ENCODE measurements at regions not wholly inside any gene's neighbourhood (a gene's known extent, or its start where the extent isn't known, plus 50 kb on each side); places are given as distances from the start of the nearest gene placed in this dataset.
"Not testable (repeated sequence)": the region's sequence is repeated elsewhere in the genome, so short reads cannot be mapped to it uniquely, and the experiment has no call there.

GRCh38 chr4:3871881-3872833 lies 106.0 kb downstream of the ADRA2C start:
- intact Hi-C loops (cut with DNase I), result no loop called here
- ATAC-seq (ENCODE audit: poor library complexity) (no peak), DNase-seq (no peak)

DNA sequence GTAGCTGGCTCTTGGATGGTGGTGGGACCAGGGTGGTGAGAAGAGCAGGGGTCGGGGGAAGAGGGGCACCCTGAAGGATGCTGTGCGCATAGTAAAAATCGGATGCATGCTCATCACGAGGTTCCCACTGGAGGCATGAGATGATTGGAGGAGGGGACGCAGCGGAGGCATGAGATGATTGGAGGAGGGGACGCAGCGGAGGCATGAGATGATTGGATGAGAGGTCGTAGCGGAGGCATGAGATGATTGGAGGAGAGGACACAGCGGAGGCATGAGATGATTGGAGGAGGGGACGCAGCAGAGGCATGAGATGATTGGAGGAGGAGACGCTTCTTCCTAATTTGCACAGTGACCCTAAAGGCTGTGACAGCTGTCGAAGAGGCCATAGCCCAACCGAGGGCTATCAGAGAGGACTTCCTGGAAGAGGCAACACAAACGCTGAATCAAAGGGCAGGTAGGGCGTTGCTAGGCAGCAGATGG lies 106.7 kb downstream of the ADRA2C start:
- DNase-seq (no peak), ATAC-seq (ENCODE audit: poor library complexity) (no peak)
- intact Hi-C loops (cut with DNase I), result no loop called here

DNA sequence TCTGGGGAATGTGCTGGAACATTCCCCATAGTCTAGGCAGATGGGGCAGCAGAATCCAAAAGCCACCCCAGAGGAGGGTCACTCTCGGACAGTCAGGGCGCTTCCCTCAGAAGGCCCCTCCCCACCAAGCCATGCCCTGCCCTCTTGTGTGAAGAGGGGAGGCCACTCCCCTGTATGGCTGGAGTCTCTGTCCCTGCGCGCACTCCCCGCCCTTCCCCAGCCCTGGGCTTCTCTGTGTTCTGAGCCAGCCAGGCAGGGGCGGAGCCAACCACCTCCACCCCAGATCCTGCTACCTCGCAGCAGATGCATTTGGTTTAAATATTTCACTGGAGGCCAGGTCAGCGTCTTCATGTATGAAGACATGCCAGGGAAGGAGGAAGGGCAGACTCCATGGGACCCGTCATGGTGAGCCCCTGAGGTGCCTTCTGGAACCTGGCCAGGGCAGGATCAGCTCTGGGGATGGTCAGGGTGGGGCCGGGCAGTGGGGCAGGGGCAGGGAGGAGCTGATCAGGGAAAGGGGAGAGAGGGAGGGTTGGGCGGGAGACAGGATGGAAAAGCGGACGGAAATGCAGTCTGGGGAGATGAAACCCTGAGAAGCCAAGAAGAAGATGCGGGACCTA lies 107.3 kb downstream of the ADRA2C start:
- DNase-seq (no peak), ATAC-seq (ENCODE audit: poor library complexity) (no peak)
- intact Hi-C loops (cut with DNase I), result no loop called here

GRCh38 chr4:3874028-3874415 lies 107.8 kb downstream of the ADRA2C start:
- DNase-seq (no peak), ATAC-seq (ENCODE audit: poor library complexity) (no peak)
- intact Hi-C loops (cut with DNase I), result no loop called here

GRCh38 chr4:3874525-3875110 lies 108.4 kb downstream of the ADRA2C start:
- ATAC-seq (ENCODE audit: poor library complexity) (no peak), DNase-seq (no peak)
- intact Hi-C loops (cut with DNase I), result loop anchor here (5.0 kb wide), 1 partner anchor 107 kb away; the partner anchor contains the start of gene ADRA2C

DNA sequence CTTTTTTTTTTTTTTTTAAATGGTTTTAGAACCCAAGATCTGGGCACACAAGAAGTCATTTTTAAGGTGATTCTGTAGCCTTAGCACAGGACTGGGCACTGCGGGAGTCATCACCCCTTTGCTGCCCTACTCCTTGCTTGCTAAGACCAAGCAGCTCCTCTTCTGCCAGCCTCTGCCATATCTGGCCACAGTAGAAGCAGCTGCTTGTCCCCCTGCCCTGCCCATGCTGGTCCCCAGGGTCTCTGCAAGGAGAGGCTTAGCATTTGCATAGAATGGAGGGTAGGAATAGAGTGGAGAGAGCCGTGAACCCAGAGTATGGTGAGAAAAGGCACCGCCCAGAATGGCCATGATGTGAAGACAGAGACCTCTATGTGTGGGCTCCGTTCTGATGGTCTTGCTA lies 109.3 kb downstream of the ADRA2C start:
- DNase-seq (no peak), ATAC-seq (ENCODE audit: poor library complexity) (no peak)
- intact Hi-C loops (cut with DNase I), result loop anchor here (5.0 kb wide), 1 partner anchor 108 kb away; the partner anchor contains the start of gene ADRA2C

DNA sequence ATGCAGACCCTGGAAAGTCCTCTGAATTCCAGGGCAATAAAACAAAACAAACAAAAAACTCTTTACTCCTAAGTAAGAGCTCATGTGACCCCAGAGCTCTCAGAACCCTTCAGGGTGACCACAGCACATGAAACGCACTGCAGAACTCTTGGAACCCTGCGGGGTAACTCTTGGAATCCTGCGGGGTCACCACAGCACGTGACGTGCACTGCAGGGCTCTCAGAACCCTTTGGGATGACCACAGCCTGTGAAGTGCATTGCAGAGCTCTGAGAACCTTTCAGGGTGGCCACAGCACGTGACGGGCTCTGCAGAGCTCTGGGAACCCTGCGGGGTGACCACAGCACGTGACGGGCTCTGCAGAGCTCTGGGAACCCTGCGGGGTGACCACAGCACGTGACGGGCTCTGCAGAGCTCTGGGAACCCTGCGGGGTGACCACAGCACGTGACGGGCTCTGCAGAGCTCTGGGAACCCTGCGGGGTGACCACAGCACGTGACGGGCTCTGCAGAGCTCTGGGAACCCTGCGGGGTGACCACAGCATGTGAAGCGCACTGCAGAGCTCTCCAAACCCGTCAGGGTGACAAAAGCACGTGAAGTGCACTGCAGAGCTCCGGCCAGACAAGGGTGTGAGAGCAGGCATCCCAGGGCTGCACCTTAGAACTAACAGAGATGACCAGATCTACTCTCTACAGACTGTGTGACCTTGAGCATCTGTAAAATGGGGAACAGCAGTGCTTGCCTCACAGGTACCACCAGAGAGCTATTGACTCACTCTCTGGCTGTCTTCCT lies 110.1 kb downstream of the ADRA2C start:
- intact Hi-C loops (cut with DNase I), result loop anchor here (5.0 kb wide), 1 partner anchor 109 kb away; the partner anchor contains the start of gene ADRA2C
- not testable (repeated sequence) for DNase-seq; ATAC-seq (ENCODE audit: poor library complexity)

GRCh38 chr4:3877236-3877635 lies 111.1 kb downstream of the ADRA2C start:
- ATAC-seq (ENCODE audit: poor library complexity), result no peak
- DNase-seq, result no peak
- intact Hi-C loops (cut with DNase I), result loop anchor here (5.0 kb wide), 1 partner anchor 110 kb away; the partner anchor contains the start of gene ADRA2C

DNA sequence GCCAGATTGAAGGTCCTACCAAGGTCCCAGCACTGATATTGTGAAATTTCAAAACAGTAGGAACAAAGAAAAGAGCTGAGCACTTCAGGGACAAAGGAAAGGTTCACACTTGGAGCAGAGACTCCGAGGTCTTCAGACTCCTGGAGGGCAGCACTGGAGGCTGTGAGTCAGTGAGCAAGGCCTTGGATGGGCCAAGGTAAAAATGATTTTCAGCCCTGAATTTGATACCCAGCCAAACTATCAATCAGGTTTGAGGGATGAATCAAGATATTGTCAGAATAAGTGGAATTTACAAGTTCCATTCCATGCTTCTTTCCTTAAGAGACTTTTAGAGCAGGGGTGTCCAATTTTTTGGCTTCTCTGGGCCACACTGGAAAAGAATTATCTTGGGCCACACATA lies 111.7 kb downstream of the ADRA2C start:
- intact Hi-C loops (cut with DNase I), result loop anchor here (5.0 kb wide), 1 partner anchor 111 kb away; the partner anchor contains the start of gene ADRA2C
- ATAC-seq (ENCODE audit: poor library complexity), result no peak
- no peak for DNase-seq

DNA sequence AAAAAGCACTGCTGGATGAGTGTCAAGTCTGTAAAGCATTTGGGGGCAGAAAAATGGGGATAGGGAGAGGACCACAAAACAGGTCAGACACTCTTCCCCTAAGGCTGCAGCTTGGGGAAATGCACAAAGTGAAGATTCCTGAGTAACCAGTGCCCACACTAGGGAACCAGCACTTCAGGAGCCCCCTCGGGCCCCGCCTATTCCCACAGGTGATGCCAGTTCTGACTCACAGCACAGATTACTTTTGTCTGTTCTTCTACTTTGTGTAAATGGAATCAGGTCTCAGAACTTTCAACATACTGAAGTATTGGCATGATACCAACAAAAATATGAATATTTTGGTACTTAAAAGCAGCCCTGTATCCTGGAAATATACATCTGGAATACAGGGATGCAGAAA lies 112.5 kb downstream of the ADRA2C start:
- no peak for ATAC-seq (ENCODE audit: poor library complexity)
- no peak for DNase-seq
- intact Hi-C loops (cut with DNase I), result loop anchor here (5.0 kb wide), 1 partner anchor 111 kb away; the partner anchor contains the start of gene ADRA2C

GRCh38 chr4:3879681-3880614 lies 113.8 kb downstream of the ADRA2C start:
- peak; percentile 20 for ATAC-seq (ENCODE audit: poor library complexity)
- peak; percentile 41 for DNase-seq
- intact Hi-C loops (cut with DNase I), result loop anchor here (5.0 kb wide), 1 partner anchor 113 kb away; the partner anchor contains the start of gene ADRA2C

GRCh38 chr4:3880615-3881120 lies 114.5 kb downstream of the ADRA2C start:
- DNase-seq (peak; percentile 78), ATAC-seq (ENCODE audit: poor library complexity) (peak; percentile 93)
- intact Hi-C loops (cut with DNase I), result no loop called here

GRCh38 chr4:3882316-3882885 lies 116.2 kb downstream of the ADRA2C start:
- ATAC-seq (ENCODE audit: poor library complexity); DNase-seq; intact Hi-C loops (cut with DNase I): not testable (repeated sequence)

DNA sequence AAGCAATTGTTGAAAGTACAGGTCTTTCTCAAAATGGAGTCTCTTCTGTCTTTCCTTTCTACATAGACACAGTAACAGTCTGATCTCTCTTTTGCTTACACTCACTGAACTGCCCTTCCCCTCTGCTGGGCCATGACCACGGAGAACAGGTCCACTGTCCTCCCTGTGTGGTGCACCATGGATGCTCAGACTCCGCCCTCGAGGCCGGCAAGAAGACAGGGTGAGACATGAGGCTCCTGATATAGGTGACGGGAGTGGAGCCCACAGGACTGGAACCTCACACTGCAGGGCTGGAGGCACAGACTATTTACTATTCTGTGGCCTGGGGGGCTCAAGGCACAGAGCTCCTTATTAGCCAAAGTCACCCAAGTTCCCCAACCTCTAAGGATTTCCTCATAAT lies 118.1 kb downstream of the ADRA2C start:
- intact Hi-C loops (cut with DNase I); ATAC-seq (ENCODE audit: poor library complexity); DNase-seq: not testable (repeated sequence)

GRCh38 chr4:3893590-3893989 lies 127.4 kb downstream of the ADRA2C start:
- intact Hi-C loops (cut with DNase I); ATAC-seq (ENCODE audit: poor library complexity): not testable (repeated sequence)

GRCh38 chr4:3894086-3894959 lies 128.1 kb downstream of the ADRA2C start:
- ATAC-seq (ENCODE audit: poor library complexity); intact Hi-C loops (cut with DNase I); DNase-seq: not testable (repeated sequence)

More at GRCh38 chr4:3893590-3893989, 127.4 kb downstream of the ADRA2C start:
- not testable (repeated sequence) for DNase-seq
